ENCODE measurements at regions not wholly inside any gene's neighbourhood (a gene's known extent, or its start where the extent isn't known, plus 50 kb on each side); places are given as distances from the start of the nearest gene placed in this dataset.

DNA sequence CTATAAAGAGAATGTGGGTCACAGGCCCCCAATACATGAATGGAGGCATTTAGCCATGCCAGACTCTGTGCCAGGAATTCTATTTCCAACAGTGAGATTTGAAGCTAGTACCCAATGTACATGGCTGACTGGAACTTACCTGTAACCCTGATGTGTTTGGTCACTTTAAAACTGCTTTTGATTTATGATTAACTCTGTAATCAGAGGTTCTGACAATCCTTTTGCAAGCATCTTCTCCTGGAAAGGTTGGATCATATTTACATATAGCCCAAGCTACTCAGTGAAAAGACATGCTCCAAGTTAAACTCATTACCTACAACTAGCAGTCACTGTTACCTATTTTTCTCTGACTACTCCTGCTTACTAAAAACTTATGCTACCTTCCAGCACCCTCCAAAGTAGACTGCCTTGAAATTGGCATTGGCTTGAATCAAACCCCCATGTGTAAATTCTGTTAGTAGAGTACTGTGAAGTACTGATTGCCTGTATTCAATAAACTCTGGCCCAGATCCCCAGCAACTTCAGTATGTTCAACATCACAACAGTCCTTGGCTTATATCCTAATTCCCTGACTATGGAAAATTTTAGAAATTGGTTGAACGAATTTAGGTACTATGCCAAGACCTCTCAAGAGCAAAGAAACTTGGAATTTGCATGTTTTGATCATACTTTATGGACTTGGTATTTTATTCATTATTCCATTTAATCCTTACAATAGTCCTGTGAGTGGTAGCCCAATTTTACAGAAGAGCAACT lies 665.6 kb upstream of the NECTIN3 start:
- Histone ChIP-seq H3K4me1 (ENCODE audit: control insufficient read depth, insufficient read depth, low read length) (no peaks in the 10 kb centered on the region), H3K9ac (ENCODE audit: control insufficient read depth, insufficient read depth, low read length) (no peak overlapping the region), H3K9me3 (replicated peaks; ENCODE audit: control insufficient read depth, insufficient read depth, low read length) (no peaks in the 10 kb centered on the region), H3K79me2 (ENCODE audit: control insufficient read depth, insufficient read depth, low read length) (no peaks in the 10 kb centered on the region), H3K4me2 (ENCODE audit: control insufficient read depth, insufficient read depth) (no peak overlapping the region), H3K36me3 (ENCODE audit: control insufficient read depth in 2 of 2, insufficient read depth in 2 of 2, low read length in 1 of 2) (no peaks in the 10 kb centered on the region), H2AFZ (ENCODE audit: control insufficient read depth, low read depth, low read length) (no peak overlapping the region), H3K27me3 (replicated peaks in 1 of 2; ENCODE audit: control insufficient read depth in 2 of 2, insufficient read depth in 2 of 2, low read length in 1 of 2) (no peaks in the 10 kb centered on the region), H3K27ac (ENCODE audit: control insufficient read depth, insufficient read depth) (no peak overlapping the region), H3K4me3 (no peak overlapping the region), H4K20me1 (ENCODE audit: control insufficient read depth, insufficient read depth) (no peaks in the 10 kb centered on the region)
- CTCF ChIA-PET: interaction anchor here (1.7 kb wide), 1 partner anchor 91 kb away, joined by 3 read pairs; no protein-coding TSS in a partner anchor
- RAD21 ChIA-PET (ENCODE audit: unreplicated experiment): no interaction called here
- POLR2A ChIA-PET: no interaction called here
- WGBS (ENCODE audit: insufficient coverage, insufficient replicate concordance, low lambda C conversion rate, missing lambda C conversion rate): 0% methylated on average over 1 of the region's 1 CpG
- no peak for DNase-seq (ENCODE audit: low read depth, low spot score)
- no TSS peak for BruUV-seq (replicated peaks)
- TF ChIP-seq, protein P1, sequence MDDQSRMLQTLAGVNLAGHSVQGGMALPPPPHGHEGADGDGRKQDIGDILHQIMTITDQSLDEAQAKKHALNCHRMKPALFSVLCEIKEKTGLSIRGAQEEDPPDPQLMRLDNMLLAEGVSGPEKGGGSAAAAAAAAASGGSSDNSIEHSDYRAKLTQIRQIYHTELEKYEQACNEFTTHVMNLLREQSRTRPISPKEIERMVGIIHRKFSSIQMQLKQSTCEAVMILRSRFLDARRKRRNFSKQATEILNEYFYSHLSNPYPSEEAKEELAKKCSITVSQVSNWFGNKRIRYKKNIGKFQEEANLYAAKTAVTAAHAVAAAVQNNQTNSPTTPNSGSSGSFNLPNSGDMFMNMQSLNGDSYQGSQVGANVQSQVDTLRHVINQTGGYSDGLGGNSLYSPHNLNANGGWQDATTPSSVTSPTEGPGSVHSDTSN (IDR thresholded peaks at IDR 0.05; ENCODE audit: insufficient replicate concordance, low read depth, low read length): no peak
- TF ChIP-seq EGR1 (IDR thresholded peaks at IDR 0.05; ENCODE audit: borderline replicate concordance in 1 of 2, low read depth in 2 of 2, low read length in 2 of 2) (no peak), PAX5 (IDR thresholded peaks at IDR 0.05; ENCODE audit: borderline replicate concordance, low read depth, low read length) (no peak), DPF2 (IDR thresholded peaks at IDR 0.05) (no peak), TCF12 (IDR thresholded peaks at IDR 0.05; ENCODE audit: low read depth, low read length) (no peak), FOXM1 (IDR thresholded peaks at IDR 0.05; ENCODE audit: low read depth, low read length) (no peak)
- in situ Hi-C loops (cut with MboI): no loop called here
- intact Hi-C loops (cut with micrococcal nuclease; ENCODE audit: unreplicated experiment): no loop called here
- SMC1A ChIA-PET (ENCODE audit: uncharacterized antibody, unreplicated experiment): no interaction called here
- no peak for FAIRE-seq
- no peak for ATAC-seq

DNA sequence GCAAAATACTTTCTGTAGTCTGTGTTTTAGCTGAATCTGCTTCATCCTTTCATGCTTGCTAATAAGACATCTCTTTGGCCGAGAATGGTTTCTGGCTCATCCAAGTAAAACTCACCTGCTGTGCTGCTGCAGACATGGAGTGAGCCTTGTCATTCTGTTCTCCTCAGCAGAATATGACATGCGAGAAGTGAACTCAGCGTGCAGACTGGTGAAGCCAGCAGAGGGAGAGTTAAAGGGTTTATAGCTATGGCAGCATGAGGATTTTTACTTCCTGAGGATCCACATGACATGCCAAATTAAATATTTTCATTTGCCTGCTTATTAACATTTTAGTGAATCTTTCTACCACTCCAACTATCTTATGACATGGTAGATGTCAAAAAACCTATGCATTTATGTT lies 658.4 kb upstream of the NECTIN3 start:
- Histone ChIP-seq H3K27me3 (replicated peaks in 1 of 2; ENCODE audit: control insufficient read depth in 2 of 2, insufficient read depth in 2 of 2, low read length in 1 of 2) (no peaks in the 10 kb centered on the region), H3K79me2 (ENCODE audit: control insufficient read depth, insufficient read depth, low read length) (no peaks in the 10 kb centered on the region), H3K27ac (ENCODE audit: control insufficient read depth, insufficient read depth) (no peak overlapping the region), H3K4me3 (no peak overlapping the region), H3K9ac (ENCODE audit: control insufficient read depth, insufficient read depth, low read length) (no peak overlapping the region), H4K20me1 (ENCODE audit: control insufficient read depth, insufficient read depth) (no peaks in the 10 kb centered on the region), H3K9me3 (replicated peaks; ENCODE audit: control insufficient read depth, insufficient read depth, low read length) (no peaks in the 10 kb centered on the region), H3K4me2 (ENCODE audit: control insufficient read depth, insufficient read depth) (no peak overlapping the region), H3K4me1 (ENCODE audit: control insufficient read depth, insufficient read depth, low read length) (no peaks in the 10 kb centered on the region), H3K36me3 (ENCODE audit: control insufficient read depth in 2 of 2, insufficient read depth in 2 of 2, low read length in 1 of 2) (no peaks in the 10 kb centered on the region), H2AFZ (ENCODE audit: control insufficient read depth, low read depth, low read length) (no peak overlapping the region)
- WGBS (ENCODE audit: insufficient coverage, insufficient replicate concordance, low lambda C conversion rate, missing lambda C conversion rate): 47% methylated on average over 3 of the region's 3 CpGs
- ChIA-PET RAD21 (ENCODE audit: unreplicated experiment) (no interaction called here), POLR2A (no interaction called here), CTCF (no interaction called here), SMC1A (ENCODE audit: uncharacterized antibody, unreplicated experiment) (interaction anchor here (0.8 to 0.9 kb wide), 3 partner anchors 9 to 49 kb away, joined by 3 read pairs; no protein-coding TSS in a partner anchor)
- intact Hi-C loops (cut with micrococcal nuclease; ENCODE audit: unreplicated experiment) (no loop called here), in situ Hi-C loops (cut with MboI) (no loop called here)
- no peak for FAIRE-seq
- no peak for TF ChIP-seq SMARCA5 (IDR thresholded peaks at IDR 0.05)
- TF ChIP-seq, protein P2, sequence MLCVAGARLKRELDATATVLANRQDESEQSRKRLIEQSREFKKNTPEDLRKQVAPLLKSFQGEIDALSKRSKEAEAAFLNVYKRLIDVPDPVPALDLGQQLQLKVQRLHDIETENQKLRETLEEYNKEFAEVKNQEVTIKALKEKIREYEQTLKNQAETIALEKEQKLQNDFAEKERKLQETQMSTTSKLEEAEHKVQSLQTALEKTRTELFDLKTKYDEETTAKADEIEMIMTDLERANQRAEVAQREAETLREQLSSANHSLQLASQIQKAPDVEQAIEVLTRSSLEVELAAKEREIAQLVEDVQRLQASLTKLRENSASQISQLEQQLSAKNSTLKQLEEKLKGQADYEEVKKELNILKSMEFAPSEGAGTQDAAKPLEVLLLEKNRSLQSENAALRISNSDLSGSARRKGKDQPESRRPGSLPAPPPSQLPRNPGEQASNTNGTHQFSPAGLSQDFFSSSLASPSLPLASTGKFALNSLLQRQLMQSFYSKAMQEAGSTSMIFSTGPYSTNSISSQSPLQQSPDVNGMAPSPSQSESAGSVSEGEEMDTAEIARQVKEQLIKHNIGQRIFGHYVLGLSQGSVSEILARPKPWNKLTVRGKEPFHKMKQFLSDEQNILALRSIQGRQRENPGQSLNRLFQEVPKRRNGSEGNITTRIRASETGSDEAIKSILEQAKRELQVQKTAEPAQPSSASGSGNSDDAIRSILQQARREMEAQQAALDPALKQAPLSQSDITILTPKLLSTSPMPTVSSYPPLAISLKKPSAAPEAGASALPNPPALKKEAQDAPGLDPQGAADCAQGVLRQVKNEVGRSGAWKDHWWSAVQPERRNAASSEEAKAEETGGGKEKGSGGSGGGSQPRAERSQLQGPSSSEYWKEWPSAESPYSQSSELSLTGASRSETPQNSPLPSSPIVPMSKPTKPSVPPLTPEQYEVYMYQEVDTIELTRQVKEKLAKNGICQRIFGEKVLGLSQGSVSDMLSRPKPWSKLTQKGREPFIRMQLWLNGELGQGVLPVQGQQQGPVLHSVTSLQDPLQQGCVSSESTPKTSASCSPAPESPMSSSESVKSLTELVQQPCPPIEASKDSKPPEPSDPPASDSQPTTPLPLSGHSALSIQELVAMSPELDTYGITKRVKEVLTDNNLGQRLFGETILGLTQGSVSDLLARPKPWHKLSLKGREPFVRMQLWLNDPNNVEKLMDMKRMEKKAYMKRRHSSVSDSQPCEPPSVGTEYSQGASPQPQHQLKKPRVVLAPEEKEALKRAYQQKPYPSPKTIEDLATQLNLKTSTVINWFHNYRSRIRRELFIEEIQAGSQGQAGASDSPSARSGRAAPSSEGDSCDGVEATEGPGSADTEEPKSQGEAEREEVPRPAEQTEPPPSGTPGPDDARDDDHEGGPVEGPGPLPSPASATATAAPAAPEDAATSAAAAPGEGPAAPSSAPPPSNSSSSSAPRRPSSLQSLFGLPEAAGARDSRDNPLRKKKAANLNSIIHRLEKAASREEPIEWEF (IDR thresholded peaks at IDR 0.05; ENCODE audit: insufficient replicate concordance, low read depth, low read length): no peak
- BruUV-seq (replicated peaks): no TSS peak
- no peak for ATAC-seq
- no peak for DNase-seq (ENCODE audit: low read depth, low spot score)

Data from GM12878 (cell line).